Endothelial cell (in vitro differentiated cells): ENCODE measurements at regions not wholly inside any gene's neighbourhood (a gene's known extent, or its start where the extent isn't known, plus 50 kb on each side); places are given as distances from the start of the nearest gene placed in this dataset.

Source experiments
- DNase-seq: peaks from one replicate; pipeline ENCODE4 v3.0.0; 2021; ENCODE audit warnings: low spot score
- H3K27ac Mint-ChIP-seq: one replicate; pipeline ENCODE4 v1.8.0; 2021; ENCODE audit warnings: mixed read lengths, inconsistent platforms; ENCODE audit not compliant: unreplicated experiment
- H3K27me3 Mint-ChIP-seq: one replicate; pipeline ENCODE4 v1.8.0; 2021; ENCODE audit warnings: mild to moderate bottlenecking, moderate library complexity, mixed read lengths, inconsistent platforms; ENCODE audit not compliant: unreplicated experiment
- H3K36me3 Mint-ChIP-seq: one replicate; pipeline ENCODE4 v1.8.0; 2021; ENCODE audit warnings: mild to moderate bottlenecking, low read depth, mixed read lengths, inconsistent platforms; ENCODE audit not compliant: unreplicated experiment
- H3K4me1 Mint-ChIP-seq: one replicate; pipeline ENCODE4 v1.8.0; 2021; ENCODE audit warnings: mild to moderate bottlenecking, mixed read lengths, inconsistent platforms; ENCODE audit not compliant: unreplicated experiment
- H3K4me3 Mint-ChIP-seq: one replicate; pipeline ENCODE4 v1.8.0; 2021; ENCODE audit warnings: mild to moderate bottlenecking, mixed read lengths, inconsistent platforms; ENCODE audit not compliant: unreplicated experiment
- H3K9me3 Mint-ChIP-seq: one replicate; pipeline ENCODE4 v1.8.0; 2021; ENCODE audit warnings: mixed read lengths, inconsistent platforms; ENCODE audit not compliant: unreplicated experiment
- CTCF ChIP-seq: fragments of 200-600 bp; sonication (generic); IDR thresholded peaks from one replicate; pipeline ENCODE4 v1.5.0; 2021; ENCODE audit warnings: antibody characterized with exemption; ENCODE audit not compliant: unreplicated experiment

- no peak for TF ChIP-seq CTCF
- DNase-seq = no peak
- H3K27ac Mint-ChIP-seq = no peak overlapping the region
- no peaks in the 10 kb centered on the region for H3K36me3 Mint-ChIP-seq
- no peaks in the 10 kb centered on the region for H3K9me3 Mint-ChIP-seq
- H3K4me3 Mint-ChIP-seq = no peak overlapping the region
- no peaks in the 10 kb centered on the region for H3K4me1 Mint-ChIP-seq
- H3K27me3 Mint-ChIP-seq = no peaks in the 10 kb centered on the region
These were observed 197.3 kb upstream of the PPFIA2 start for GRCh38 chr12:81956468-81956860.

DNA sequence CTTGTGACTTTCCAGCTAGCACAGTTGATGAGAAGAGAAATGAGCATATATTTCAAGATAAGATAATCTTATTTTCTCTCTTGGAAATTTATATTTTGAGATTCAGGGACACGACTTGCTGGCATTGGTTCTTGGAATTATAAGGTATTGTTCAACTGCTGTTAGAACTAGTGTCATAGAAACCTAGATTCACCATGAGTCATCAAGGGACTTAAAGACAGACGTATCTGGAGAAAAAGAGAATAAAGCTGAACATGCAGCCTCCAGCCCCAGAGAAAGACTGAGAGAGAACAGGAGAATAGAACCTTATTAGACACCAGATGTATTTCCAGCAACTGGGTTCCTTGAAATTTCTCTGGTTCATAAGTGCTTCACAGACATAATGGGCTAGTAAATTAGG, 194.4 kb upstream of the PPFIA2 start:
- Mint-ChIP-seq H3K36me3 (no peaks in the 10 kb centered on the region), H3K4me3 (no peak overlapping the region)
- TF ChIP-seq CTCF = no peak

GRCh38 chr12:81950871-81951270, 191.7 kb upstream of the PPFIA2 start:
- Mint-ChIP-seq H3K4me1 (no peaks in the 10 kb centered on the region), H3K4me3 (no peak overlapping the region), H3K27ac (no peak overlapping the region), H3K36me3 (no peaks in the 10 kb centered on the region), H3K27me3 (no peaks in the 10 kb centered on the region), H3K9me3 (no peaks in the 10 kb centered on the region)
- no peak for DNase-seq
- no peak for TF ChIP-seq CTCF

More for the DNA sequence above, 194.4 kb upstream of the PPFIA2 start:
- Mint-ChIP-seq H3K27me3 (no peaks in the 10 kb centered on the region), H3K27ac (no peak overlapping the region), H3K9me3 (no peaks in the 10 kb centered on the region), H3K4me1 (no peaks in the 10 kb centered on the region)
- DNase-seq = no peak

- H3K4me3 Mint-ChIP-seq = no peak overlapping the region
- no peaks in the 10 kb centered on the region for H3K27me3 Mint-ChIP-seq
- H3K36me3 Mint-ChIP-seq = no peaks in the 10 kb centered on the region
- no peaks in the 10 kb centered on the region for H3K4me1 Mint-ChIP-seq
- no peaks in the 10 kb centered on the region for H3K9me3 Mint-ChIP-seq
- DNase-seq = no peak
- no peak for TF ChIP-seq CTCF
- no peak overlapping the region for H3K27ac Mint-ChIP-seq
These were observed 190.7 kb upstream of the PPFIA2 start for GRCh38 chr12:81949841-81950308.

- Mint-ChIP-seq H3K27me3 (no peaks in the 10 kb centered on the region), H3K4me1 (no peaks in the 10 kb centered on the region), H3K27ac (no peak overlapping the region), H3K4me3 (no peak overlapping the region), H3K36me3 (no peaks in the 10 kb centered on the region), H3K9me3 (no peaks in the 10 kb centered on the region)
- TF ChIP-seq CTCF = no peak
- no peak for DNase-seq
These were observed 190.3 kb upstream of the PPFIA2 start for GRCh38 chr12:81949416-81949815.
